ENCODE measurements at regions not wholly inside any gene's neighbourhood (a gene's known extent, or its start where the extent isn't known, plus 50 kb on each side); places are given as distances from the start of the nearest gene placed in this dataset.
"Not testable (repeated sequence)": the region's sequence is repeated elsewhere in the genome, so short reads cannot be mapped to it uniquely, and the experiment has no call there.

- DNase-seq, result no peak
Observed at GRCh38 chr5:39779831-39780230, 355.1 kb upstream of the DAB2 start.

DNA sequence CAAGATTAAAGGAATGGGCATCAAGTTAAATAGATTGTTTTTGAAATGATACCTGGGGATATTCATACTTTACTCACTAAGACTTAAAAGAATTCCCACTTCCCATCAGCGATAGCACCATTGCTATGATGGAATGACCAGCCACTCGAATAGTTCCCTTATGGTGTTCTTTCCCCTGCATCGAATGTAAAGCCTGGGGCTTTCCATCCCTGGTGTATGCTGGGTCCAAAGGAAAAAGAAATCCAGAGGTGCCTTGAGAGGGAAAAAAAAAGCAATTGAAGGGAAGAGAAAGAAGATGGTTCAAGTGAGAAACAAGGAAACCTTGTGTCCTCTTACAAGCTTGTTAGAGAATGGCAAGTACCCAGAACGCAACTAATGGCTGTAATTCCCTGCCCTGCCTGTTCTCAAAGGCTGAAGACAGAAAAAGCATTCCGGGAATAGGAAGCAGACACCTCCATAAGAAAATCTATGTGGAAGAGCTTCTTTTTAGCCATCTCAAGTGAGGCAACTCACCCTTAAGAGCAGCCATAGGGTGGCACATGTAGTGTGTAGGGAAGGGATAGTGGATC, 351.1 kb upstream of the DAB2 start:
- DNase-seq, result no peak

GRCh38 chr5:39775086-39775796, 350.5 kb upstream of the DAB2 start:
- DNase-seq, result no peak

DNA sequence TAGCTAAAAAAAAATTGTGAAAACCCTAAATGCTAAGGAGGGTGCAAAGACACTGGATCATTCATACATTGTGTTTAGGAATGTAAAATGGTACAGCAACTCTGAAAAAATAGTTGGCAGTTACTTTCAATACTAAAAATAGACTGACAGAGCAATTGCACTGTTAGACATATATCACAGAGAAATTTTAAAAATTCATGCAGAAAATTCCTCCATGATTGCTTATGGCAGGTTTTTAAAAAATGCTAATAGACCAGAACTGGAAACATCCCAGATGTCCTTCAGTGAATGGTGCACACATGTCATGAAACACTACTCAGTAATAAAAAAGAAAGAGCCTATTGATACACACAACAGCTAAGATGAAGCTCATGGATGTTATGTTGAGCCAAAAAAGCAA, 349.8 kb upstream of the DAB2 start:
- no peak for DNase-seq

GRCh38 chr5:39772307-39772706, 347.5 kb upstream of the DAB2 start:
- DNase-seq, result peak; percentile 63

- no peak for DNase-seq
Observed at GRCh38 chr5:39767916-39768315, 343.1 kb upstream of the DAB2 start.

- no peak for DNase-seq
Observed at GRCh38 chr5:39765366-39765765, 340.6 kb upstream of the DAB2 start.

GRCh38 chr5:39762761-39763160, 338.0 kb upstream of the DAB2 start:
- DNase-seq, result no peak

DNA sequence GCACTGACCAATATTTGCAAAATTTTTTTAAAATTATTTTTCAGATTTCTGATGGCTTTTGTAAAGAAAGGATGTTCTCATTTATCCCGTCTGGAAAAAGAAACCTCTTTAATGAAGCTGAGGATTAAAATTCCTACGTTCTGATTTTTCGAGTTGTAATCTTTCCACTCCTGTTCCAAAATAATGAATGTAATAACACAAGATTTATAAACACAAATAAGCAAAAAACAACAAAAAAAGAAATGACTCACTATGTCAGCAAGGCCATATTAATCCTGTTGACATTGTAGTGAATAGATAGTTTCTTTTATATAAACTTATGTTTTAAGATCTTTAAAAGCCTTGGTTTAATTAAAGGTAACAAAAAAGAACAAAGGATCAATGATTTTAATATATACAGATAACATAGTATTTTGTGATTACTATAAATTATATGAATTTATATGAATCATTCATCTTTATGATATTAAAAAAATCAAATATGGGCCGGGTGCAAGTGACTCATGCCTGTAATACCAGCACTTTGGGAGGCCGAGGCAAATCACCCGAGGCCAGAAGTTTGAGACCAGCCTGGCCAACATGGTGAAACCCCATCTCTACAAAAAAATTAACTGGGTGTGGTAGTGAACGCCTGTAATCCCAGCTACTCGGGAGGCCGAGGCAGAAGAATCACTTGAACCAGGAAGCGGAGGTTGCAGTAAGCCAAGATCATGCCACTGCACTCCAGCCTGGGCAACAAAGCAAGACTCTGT, 336.6 kb upstream of the DAB2 start:
- DNase-seq, result no peak

GRCh38 chr5:39760385-39761198, 335.8 kb upstream of the DAB2 start:
- no peak for DNase-seq

DNA sequence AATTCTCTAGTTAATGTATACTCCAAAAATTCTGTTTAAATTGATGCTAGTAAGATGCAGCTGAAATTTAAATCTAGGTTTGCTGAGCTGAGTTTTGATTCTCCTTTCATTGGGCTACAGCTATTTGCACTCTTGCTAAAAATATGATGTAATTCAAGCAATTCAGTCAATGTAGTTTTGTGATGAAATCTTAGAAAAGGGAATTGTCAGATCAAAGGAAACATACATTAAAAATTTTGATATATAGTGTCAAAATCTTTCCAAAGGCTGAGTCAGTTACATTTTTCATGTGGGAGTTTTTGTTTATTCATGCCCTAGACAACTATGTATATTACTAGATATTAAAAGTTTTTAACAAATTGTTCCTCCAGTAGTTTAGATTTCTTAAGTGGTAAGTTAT, 334.9 kb upstream of the DAB2 start:
- peak; percentile 60 for DNase-seq

DNA sequence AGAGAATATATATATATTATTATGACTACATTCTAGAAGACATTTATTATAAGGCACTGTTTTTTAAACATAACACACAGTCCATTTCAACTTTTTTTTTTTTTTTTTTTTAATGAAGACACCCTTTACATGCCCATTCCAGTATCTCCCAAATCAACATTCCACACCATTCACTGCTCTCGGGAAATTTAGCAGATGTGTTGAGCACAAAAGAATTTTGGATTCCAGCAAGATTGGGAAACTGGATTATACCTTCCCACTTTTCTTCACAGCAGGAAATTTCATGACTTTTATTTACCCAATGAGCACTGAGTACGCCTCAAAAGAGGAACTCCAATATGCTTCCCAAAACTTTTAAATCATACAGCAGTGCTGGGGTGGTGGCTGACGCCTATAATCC, 333.6 kb upstream of the DAB2 start:
- no peak for DNase-seq

GRCh38 chr5:39757131-39757530, 332.4 kb upstream of the DAB2 start:
- no peak for DNase-seq

DNA sequence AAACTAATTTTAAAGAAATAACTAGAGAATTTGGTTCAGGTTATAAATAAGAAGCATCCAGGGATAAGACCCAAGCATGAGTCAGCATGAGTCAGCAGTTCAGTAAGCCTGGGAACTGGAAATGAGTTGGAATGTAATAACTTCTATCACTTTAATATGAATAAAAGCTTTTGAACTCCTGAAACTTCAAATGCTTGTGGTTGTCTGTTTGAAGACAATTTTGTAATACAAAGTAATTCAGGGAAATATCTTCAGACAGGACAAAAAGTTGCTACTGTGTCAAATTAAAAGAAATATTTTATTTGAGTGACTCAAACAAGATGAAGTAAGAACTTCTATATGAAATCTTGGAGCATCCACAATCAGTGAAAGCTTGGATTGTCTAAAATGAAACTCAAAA, 331.2 kb upstream of the DAB2 start:
- peak; percentile 61 for DNase-seq

- no peak for DNase-seq
Observed at GRCh38 chr5:39755452-39755851, 330.7 kb upstream of the DAB2 start.

- DNase-seq, result not testable (repeated sequence)
Observed at GRCh38 chr5:39753747-39754146, 329.0 kb upstream of the DAB2 start.

DNA sequence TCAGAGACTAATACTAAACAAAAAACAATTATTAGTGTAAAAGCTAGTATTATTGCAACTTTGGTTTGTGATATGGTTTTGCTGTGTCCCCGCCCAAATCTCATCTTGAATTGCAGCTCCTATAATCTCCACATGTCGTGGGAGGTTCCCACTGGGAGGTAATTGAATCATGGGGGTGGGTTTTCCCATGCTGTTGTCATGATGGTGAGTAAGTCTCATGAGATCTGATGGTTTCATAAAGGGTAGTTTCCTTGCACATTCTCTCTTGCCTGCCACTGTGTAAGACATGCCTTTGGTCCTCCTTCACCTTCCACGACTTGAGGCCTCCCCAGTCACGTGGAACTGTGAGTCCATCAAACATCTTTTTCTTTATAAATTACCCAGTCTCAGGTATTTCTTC, 325.9 kb upstream of the DAB2 start:
- no peak for DNase-seq

- DNase-seq, result no peak
Observed at GRCh38 chr5:39742916-39743315, 318.1 kb upstream of the DAB2 start.

DNA sequence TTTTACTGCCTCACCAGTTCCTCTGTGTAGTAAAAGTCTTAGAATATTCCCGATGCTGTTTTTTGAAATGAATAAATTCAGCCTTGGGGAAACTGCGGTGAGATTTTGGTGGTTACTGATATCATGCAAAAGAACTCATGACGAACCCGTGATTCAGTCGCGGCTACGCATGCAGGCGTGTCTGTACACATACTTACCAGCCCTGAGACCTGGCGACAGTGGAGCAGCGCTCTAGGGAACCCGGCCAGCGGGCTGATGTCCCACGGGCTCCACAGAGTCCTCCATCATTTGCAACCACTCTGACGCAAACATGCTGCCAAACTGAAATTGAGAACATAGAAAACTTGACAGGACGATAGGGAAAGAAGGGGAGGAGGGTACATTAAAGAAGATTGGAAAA, 315.6 kb upstream of the DAB2 start:
- DNase-seq, result peak; percentile 15

DNA sequence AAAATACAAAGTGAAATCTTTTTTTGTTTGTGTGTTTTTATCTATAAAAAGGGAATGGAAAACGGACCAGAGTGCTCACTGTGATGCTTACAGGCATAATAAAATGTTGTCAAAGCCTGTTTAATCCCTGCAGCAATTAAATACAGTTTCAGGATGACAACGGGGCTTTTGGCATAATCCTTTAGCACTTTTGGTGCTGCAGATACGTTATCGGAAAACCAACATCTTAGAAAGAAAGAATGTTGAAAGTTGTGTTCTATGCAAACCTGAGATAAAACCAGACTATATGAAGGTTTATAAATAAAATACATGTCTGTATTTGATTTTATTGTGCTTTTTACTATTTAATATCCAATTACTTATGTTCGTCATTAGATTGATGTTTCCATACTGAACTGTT, 307.4 kb upstream of the DAB2 start:
- no peak for DNase-seq

GRCh38 chr5:39730699-39731098, 305.9 kb upstream of the DAB2 start:
- no peak for DNase-seq

- DNase-seq, result no peak
Observed at GRCh38 chr5:39730006-39730405, 305.2 kb upstream of the DAB2 start.

- DNase-seq, result no peak
Observed at GRCh38 chr5:39726467-39726866, 301.7 kb upstream of the DAB2 start.

DNA sequence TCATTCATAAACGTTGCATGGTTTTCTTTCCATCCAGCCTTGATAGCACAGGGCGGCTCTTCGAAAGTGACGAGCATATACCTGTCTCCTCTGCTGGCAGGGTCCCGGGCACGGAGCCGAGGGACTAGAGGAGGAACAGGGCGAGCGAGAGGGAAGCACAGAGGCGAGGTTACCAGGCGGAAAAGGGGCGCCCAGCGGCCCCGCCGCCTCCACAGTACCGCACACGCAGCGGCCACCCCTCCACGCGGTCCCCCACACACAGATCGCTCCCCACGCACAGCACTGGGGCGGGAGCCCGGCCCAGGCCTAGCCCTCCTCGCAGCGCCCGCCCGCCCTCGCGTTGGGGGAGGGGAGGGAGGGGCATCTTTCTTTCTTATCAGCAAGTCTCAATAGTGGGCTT, 296.6 kb upstream of the DAB2 start:
- no peak for DNase-seq

Data from OCI-M1 (cell line).